Activated T-cell treated with anti-CD3 and anti-CD28 coated beads for 1 hour (primary cell): ENCODE measurements at regions not wholly inside any gene's neighbourhood (a gene's known extent, or its start where the extent isn't known, plus 50 kb on each side); places are given as distances from the start of the nearest gene placed in this dataset.
"Not testable (repeated sequence)": the region's sequence is repeated elsewhere in the genome, so short reads cannot be mapped to it uniquely, and the experiment has no call there.

Experiments
- DNase-seq: peaks from one replicate; pipeline ENCODE4 v3.0.0-alpha.2; 2020; ENCODE audit warnings: low read depth

DNA sequence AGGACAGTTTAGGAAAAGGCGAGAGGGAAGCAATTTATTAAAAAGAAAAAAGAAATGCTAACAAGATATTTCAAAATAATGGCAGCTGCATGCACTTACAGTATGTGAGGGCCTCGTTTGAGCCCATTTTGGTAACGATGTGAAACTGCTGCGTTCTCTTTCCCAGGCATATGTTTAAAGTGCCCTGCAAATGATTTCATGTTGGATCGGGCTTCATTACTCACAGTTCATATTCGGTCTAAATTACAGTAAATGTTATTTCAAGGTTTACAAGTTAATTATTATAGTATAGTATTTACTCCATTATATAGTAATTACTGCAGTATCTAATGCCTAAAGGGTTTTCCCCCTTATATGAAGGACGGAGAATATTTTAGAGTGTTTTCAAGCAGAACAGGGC lies 679.1 kb downstream of the BCL11A start:
- no peak for DNase-seq

DNA sequence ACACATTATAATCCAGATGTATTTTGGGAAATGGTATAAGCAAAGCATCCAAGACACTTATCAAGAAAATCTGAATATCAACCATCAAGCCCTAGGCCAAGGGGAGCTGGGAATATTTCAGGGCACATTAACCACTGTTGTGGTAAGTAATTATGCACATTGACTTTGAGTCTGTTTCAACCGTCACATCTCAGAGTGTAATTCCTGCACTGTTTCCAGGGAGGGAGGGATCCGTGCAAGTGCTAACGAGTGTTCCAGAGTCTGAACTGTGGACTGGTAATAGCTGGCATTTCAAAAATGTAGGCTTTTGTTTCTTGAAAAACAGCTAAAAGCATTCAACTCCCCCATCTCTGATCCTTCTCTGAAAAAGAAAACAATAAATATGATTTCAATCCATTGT lies 681.6 kb downstream of the BCL11A start:
- no peak for DNase-seq

DNA sequence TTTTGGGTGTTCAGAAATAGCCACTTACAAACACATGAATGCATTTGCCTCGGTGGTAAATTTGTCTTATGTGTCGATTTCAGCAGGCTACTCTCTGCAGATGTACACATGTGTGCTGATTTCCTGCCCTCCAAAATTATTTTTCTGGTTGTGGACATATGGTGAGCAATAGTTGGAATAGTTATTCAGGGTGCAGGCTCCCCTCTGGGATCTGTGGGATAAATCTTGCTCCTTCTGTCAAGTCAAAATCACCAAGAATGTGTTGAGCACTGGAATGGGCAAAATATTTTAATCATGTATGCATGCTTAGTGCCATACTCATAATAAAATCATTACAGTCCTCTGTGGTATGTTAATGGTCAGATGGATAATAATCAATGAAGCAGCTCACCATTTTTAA lies 684.5 kb downstream of the BCL11A start:
- no peak for DNase-seq

DNA sequence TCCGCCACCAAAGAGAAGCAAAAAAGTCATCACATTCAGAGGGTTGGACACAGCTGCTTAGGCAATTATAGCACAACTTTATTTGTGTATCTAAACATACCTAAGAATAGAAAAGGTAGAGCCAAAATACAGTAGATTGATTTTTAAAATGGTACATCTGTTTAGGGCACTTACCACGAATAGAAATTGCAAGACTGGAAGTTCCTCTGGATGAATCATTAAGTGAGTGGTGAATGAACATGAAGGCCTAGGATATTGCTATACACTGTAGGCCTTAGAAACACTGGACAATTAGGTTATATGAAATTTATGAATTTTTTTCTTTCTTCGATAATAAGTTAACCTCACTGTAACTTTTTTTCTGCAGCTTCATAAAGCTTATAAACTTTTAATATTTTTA lies 687.0 kb downstream of the BCL11A start:
- DNase-seq: no peak

DNA sequence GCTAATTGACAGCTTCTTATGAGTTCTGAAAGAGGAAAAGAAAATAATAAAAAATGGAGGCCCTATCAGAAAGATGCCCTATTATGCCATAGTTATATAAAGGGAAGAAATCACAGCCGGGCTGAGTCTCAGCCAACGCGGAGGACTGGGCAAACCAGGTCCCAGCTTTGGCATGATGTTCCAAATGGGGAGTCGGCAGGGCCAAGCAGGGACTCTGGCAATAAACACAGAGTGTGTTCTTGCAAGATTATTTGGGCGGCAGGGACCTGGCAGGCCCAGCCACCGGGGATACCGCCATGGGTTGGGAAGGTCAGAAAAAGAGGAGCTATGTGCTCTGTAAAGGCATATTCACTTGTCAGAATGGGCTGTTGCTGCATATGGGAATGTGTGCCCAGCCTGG lies 694.9 kb downstream of the BCL11A start:
- no peak for DNase-seq

DNA sequence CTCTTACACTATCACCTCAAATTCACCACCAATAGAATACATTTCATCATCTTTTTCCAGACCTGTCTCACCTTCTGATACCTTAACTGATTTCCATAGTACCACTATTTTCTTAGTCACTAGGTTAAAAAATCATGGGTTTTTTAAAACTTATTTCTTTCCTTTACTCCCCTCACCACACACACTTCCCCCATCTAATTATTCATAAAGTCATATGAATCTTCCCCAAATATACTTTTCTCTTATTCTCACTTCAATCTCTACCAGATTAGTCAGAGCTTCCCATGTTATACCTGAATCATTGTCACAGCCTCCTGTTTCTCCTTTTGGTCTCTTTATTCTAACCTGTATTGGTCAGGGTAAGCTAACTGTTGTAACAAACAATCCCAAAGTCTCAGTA lies 696.3 kb downstream of the BCL11A start:
- DNase-seq: no peak

DNA sequence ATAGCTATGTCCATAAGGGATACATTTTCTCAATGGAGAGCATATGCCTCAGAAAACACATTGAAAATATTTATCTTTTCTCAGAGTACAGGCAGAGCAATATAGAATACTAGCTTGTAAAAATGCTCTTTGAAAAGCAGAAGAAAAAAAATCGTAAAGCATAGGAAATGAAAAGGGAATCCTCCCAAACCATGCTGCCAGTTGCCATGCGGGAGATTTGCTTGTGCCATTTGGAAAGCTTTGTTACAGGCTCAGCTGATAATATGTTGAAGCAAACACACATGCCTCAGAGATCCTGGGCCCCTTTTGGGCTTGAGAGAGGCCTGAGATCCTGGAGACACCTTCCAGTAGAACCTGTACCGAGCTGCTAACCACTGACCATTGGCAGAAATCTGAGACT lies 697.1 kb downstream of the BCL11A start:
- DNase-seq: no peak

DNA sequence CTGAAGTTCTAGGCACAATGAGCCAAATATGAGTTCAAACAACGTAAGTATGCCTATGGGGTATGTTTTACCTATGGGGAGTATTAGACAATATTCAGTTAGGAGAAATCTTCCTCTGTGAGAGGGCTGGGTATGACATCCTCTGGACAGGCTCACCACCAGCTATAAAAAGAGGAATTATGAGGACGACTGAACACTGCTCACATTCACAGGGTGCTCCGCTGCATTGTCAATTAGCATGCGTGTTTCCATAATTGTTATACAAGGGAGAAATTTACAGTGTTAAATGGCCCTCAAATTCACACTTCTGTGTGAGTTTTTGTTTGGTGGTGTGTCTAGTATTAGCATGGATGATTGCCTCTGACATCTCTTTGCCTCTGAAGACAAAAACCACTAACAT lies 700.4 kb downstream of the BCL11A start:
- no peak for DNase-seq

DNA sequence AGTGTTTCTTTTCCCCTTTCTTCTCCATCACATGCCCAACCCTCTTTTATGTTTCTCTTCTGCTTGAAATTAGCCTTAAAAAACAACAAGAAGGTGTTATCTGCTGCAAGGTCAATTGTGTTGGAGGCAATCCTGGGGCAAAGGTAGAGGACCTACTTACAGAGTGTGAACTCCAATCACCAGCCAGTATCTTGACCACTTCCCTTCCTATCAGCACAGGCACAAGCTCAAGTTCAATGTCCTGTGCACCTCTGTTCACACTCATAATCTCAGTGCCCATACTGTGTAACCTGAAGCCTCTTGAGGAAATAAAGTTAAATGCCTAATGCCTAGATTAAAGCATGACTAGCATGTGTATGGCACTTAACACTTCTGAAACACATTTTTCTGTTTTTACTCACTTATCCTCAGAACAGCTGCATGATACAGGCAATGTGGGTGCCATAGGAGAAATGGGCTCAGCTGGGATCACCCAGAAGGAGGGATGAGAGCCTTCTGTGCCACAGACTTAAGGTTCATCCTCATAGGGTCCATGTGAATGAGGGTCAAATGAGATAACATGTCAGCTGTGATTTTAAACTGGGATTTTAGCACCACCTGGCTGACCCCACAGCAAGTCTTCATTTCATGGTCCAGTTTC lies 701.5 kb downstream of the BCL11A start:
- DNase-seq: no peak

DNA sequence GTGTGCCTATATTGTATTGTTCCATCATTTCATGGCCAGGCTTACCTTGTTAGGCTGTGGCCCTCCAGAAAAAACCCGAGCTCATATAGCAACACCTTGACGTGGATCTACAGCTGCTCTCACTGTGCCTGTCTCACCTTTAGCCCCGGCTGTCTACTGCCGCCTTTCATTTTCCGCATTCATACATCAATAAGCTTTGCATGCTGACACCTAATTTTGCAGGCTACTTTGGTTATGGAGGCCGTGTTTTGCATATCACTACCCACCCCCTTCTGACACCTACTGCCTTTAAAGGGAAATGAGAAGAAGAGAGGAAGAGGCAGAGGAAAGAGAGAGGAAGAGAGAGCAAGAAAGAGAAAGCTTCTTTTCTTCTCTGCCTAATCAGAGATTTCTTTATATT lies 702.9 kb downstream of the BCL11A start:
- DNase-seq: no peak

DNA sequence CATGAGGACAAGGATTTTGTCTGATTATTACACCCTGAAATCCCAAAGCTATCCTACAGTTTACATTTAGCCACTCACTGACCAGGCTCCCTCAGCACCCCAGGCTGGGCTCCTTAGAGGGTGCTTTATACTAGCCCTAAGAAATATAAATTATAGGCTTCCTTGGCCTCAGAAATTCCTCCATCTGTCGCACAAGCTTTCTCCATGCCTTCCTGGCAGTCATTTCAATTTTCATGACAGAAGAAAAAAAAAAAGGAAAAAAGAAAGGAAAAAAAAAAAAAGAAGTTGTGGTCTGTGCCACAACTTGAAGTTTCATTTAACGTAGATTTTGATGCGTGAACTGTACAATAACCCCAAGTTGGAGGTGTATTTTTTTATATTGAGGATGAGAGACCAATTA lies 719.5 kb downstream of the BCL11A start:
- no peak for DNase-seq

DNA sequence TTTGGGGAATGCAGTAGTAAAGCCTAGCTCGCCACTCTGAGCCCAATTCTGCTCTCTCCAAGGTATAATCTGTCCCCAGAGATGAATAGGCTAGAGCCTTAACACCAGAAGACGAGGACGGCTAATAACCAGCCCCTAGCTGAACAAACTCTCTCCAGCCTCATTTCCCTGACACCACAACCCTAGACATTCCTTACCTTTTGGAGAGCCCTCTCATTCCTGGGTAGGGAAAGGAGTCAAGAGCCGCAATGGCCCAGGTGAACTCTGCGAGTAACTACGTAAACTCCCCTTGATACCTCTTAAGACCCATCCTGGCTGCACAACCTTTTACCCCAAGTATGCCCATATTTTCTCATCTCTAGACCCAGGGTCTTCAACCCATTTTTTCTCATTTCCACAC lies 722.9 kb downstream of the BCL11A start:
- no peak for DNase-seq

DNA sequence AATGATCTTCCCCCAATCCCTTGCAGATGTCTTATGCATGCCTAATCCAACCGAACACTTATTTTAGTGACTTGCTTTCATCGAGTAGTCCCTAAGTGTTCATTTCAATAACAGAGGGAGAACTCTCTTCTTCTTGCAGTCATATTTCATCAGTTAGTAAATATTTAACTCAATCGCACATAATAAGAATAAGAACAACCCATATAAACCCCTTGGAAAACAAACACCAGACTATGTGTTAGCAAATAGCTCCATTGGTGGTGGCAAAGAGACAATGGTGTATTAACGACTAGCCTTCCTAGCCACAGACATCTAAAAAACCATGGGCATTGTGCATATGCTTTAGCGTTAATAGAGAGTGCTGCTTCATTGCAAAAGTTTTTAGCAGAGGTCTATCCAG lies 725.8 kb downstream of the BCL11A start:
- no peak for DNase-seq

DNA sequence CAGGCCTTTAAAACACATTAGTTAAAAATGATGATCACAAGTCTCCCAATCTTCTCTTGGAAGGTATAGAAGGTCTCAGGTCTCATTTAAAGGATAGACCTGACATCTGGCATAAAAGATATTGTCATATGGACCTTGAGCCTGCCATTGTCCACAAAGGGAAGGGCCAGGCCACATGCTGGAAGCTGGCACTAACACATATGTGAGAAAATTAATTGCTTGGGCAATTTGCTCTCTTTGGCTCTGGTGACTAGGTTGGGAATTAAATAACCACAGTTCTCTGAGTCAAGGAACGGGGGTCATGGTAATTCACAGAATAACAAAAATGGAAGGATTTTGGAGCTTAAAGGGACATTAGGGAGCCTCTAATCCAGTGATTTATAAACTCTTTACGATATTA lies 727.3 kb downstream of the BCL11A start:
- no peak for DNase-seq

DNA sequence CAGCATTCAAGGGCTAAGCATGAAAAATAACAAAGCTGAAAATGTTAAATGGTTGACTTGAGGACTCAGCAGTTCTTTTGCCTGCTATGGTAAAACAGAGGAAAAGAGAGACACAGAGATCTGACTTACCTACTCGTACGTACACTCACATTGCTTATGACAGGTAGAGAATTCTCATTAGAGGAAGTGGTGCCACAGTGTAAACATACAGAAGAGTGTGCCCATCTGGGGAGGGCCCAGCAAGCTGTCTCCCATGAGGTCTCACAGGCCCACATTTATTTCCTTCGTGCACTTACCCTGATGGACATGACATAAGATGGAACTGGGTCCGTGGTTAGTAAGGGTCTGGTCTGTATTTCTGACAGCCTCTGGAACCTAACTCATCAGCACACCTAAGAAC lies 729.1 kb downstream of the BCL11A start:
- DNase-seq: no peak

DNA sequence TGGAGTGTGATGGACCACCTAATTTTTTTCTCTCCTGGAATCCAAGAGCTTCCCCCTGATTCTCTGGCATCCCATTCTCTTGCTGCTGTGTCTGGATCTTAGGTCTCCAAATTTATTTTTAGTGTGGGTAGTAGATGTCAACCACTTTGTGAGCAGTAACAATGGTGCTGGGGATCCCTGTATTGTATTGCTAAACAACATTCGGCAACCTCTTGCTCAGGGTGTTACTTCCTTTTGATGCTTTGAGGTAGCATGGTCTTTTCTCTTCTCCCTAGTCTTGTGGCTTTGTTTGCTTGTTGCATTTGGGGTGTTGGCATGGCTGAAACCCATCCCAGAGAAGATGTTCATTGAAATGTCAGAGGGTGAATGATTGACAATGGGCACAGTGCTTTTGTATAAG lies 737.4 kb downstream of the BCL11A start:
- no peak for DNase-seq

DNA sequence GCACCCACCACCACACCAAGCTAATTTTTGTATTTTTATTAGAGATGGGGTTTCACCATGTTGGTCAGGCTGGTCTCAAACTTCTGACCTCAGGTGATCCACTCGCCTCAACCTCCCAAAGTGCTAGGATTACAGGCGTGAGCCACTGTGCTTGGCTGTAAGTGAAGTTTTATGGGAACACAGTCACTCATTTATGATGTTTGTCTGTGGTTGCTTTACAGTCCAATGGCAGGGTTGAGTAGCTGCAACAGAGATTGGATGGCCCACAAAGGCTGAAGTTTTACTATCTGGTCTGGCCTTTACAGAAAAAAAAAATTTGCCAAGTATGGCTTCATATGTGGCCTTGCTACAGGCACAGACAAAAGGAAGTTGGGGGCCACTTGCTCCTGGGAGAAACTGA lies 743.2 kb downstream of the BCL11A start:
- DNase-seq: not testable (repeated sequence)

DNA sequence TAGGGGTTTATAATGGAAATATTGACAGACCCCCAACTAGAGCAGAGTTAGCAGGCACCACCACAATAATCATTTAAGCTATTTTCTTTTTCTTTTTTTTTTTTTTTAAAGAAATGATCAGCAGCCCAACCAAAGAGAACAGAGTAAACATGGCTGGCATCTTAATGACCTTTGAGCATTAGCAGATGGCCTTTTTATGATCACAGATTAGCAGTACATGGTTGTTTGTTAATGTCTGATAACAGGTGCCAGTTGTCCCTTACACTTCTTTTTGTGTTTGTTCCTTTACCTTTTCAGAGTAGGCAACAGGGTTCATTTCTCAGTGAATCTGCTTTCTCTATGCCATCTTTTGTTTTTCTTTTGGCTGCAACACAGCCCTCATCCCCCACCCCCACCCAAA lies 747.0 kb downstream of the BCL11A start:
- no peak for DNase-seq

DNA sequence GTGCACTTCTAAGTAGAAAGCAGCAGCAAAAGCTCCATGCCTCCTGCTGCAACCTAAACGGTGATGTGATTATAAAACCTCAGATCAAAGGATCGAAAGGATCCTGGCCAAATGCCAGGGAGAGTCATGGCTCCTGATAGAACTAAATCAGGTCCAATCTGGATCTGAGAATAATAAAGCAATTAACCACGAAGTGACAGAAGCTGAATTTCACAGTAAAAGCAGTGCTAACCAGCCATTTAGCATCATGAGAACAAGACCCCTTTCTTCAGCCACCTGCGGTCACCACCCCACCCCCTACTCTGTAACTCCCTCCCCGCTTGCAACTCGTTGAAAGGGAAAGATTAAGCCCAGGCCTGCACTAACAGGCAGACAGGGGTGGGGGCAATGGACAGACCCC lies 748.7 kb downstream of the BCL11A start:
- no peak for DNase-seq

DNA sequence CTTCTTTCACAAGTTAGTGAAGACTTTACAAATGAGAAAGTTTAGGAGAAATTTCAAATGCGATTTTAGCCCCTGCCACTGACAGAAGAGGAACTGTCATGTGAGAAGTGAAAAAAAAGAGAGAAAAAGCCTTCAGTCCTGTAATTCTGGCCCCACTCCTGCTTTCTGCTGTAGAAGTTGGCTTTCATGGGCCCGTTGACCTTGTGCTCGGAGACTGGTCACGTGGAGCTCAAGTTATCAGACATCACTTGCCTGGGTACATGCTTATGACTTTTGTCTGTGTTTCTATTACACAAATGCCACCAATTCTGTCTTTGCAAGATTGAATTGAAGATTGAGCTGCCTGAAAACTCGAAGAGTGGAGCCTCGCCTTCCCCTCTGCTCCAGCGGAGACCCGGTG lies 749.9 kb downstream of the BCL11A start:
- DNase-seq: no peak

DNA sequence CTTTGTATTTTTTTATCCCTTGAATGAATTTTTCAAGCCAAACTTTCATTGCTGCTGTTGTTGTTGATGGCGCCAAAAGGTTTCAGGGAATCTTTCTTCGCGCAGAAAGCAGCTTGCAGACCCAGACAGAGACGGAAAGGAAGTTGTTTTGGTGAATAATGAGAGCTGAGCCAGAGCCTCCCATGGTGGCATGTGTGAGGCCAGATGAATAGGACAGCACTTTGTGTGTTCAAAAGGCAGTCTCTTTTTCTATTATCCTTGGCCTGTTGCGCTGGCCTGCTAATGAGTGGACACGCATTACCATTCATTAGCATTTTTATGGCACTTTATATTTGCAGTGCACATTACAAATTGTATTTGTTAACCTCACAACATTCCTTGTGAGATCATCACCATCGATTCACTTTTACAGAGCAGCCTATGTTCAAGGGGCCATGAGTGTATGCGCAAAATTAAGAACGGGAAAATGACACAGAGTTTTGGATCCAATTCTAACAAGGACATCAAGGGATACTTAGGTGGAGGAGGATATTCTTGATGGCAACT lies 754.7 kb downstream of the BCL11A start:
- no peak for DNase-seq

DNA sequence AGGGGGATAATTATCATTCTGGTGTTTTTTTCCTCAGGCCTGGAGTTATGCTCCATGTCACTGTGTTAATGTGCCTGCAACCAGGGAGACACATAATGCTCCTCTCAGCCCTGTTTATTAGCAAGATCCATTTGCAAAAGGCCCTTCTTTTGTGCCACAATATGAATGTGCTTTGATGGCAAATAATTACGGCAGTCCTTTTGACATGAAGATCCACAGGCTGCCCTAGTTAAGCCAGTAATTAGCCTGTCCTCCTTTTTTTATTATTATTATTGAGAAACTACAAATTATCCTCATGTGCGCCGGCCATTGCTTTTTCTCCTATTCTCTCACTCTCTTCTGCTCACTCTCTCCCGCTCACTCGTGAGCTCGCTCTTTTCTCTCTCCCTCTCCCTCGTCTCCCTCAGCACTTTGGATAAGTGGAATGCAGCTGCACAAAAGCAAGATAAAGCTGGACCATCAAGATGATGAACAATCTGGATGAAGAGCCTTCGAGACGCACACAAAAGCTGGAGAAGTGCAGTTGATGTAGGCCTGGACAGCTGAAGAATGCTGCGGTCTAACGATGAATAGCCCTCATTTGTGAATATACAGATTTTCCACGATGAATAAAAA lies 762.3 kb downstream of the BCL11A start:
- no peak for DNase-seq

DNA sequence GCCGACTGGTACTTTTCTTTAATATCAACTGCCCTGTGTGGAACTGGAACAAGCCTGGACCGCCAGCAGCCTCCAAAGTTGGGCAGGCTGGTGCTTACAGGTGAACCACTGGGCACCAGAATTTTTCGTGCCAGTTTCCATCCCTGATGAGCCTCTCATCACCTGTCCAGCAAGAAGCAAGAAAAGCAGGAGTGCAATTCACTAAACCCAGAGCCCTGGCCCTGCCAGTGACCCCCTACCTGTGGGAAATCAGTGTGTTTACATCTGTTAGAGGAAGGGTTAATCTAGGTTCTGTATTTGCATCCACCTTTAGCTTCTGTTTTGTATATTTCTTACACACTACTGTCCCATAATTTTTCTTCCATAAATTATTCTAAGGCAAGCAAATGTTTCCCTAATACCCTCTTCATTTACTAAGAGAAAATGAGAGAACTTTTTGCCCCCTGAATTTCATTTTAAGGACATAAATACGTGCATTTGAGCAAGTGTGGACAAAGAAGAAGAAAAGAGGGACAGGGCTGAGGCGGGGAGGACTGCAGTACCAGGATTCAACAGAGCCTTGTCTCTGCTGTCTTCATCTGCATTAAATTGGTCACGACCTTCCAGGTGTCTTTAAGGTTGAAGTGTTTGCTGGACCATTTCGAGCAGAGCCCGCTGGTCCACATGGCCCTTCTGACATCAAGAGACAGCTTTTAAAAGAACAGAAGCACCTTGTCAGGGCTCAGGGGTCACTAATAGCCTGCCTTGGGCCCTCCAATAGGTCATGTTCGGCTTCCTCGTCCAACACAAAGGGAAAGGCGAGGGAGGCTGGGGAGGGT lies 763.1 kb downstream of the BCL11A start:
- no peak for DNase-seq
